SK-N-SH (cell line): ENCODE measurements at regions not wholly inside any gene's neighbourhood (a gene's known extent, or its start where the extent isn't known, plus 50 kb on each side); places are given as distances from the start of the nearest gene placed in this dataset.

ENCODE experiments used
- CTCF ChIP-seq: fragments of 200-600 bp; sonication (generic); IDR thresholded peaks from 2 replicates; pipeline ENCODE4 v1.6.1; 2017; ENCODE audit warnings: antibody characterized with exemption, mild to moderate bottlenecking, moderate library complexity
- EP300 ChIP-seq, 2 experiments: IDR thresholded peaks; 2 replicates each; pipeline versions ENCODE4 v1.4.0 to v1.6.1; 2012; ENCODE audit warnings: borderline replicate concordance in 1 of 2, low read depth in 1 of 2, low read length in 1 of 2
- MAX ChIP-seq: IDR thresholded peaks from 2 replicates; pipeline ENCODE4 v1.4.0; 2012; ENCODE audit warnings: low read depth
- NRF1 ChIP-seq: IDR thresholded peaks from 2 replicates; pipeline ENCODE4 v1.6.1; 2012; ENCODE audit warnings: low read depth, mild to moderate bottlenecking, low read length
- POLR2AphosphoS5 ChIP-seq: IDR thresholded peaks from 2 replicates; pipeline ENCODE4 v1.6.1; 2012; ENCODE audit warnings: low read depth, low read length
- RAD21 ChIP-seq: IDR thresholded peaks from 2 replicates; pipeline ENCODE4 v1.6.1; 2012; ENCODE audit warnings: mild to moderate bottlenecking, low read length
- REST ChIP-seq: IDR thresholded peaks from 2 replicates; pipeline ENCODE4 v1.6.1; 2012; ENCODE audit warnings: mild to moderate bottlenecking, low read depth, low read length, moderate library complexity
- SIN3A ChIP-seq: IDR thresholded peaks from 2 replicates; pipeline ENCODE4 v1.6.1; 2012; ENCODE audit warnings: low read depth, mild to moderate bottlenecking, low read length, moderate library complexity, borderline replicate concordance
- TCF12 ChIP-seq: IDR thresholded peaks from 2 replicates; pipeline ENCODE4 v1.4.0; 2012

- TF ChIP-seq POLR2AphosphoS5 (no peak), CTCF (no peak), RAD21 (no peak), EP300 (IDR thresholded peaks at IDR 0.05; ENCODE audit: borderline replicate concordance in 1 of 2, low read depth in 1 of 2, low read length in 1 of 2) (no peak), REST (no peak), SIN3A (no peak), NRF1 (no peak), TCF12 (no peak), MAX (no peak)
Measured at GRCh38 chr17:77473615-77474226, 333.0 kb downstream of the SEC14L1 start.
